ENCODE measurements at regions not wholly inside any gene's neighbourhood (a gene's known extent, or its start where the extent isn't known, plus 50 kb on each side); places are given as distances from the start of the nearest gene placed in this dataset.
A peak's percentile ranks its signal among the peaks of the same experiment; 100 is the strongest.

DNA sequence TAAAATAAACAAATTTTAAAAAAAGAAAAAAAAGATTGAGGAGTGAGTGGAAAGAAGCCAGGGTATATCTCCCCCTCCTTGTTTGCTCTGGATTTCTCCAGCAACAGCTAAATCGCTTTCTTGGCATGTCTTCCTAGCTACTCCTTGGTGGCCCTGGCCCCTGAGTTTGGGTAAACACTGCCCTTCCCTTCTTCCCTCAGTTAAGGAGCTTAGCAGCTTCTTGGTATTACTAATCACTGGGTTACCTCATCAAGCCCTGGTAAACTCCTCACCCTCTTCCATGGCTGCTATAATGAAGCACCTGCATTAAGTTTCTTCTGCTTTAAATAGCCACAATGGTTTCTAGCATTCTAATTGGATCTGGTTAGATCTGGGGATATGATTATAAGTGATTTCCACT is 269.8 kb downstream of the FZD1 start:
- DNase-seq = no peak

GRCh38 chr7:91537260-91538152 is 273.3 kb downstream of the FZD1 start:
- DNase-seq = no peak

GRCh38 chr7:91541641-91542040 is 277.4 kb downstream of the FZD1 start:
- DNase-seq = no peak

DNA sequence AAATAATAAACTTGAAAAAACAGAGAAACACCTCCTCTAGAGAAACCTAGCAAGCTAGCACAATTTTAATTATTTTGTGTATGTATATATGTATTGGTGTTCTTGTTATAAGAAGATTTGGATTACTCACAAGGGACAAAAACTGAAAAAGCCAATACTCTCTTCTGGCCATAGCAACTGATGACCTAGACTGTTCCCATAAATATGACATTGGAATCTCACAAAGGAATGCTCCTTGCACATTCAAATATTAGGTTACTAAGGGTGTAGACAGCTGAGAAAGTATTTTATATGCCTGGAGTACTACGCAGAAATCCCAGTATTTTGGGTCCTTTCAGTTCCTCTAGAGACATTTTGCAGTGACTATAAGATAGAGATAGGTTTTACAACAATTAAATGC is 279.4 kb downstream of the FZD1 start:
- no peak for DNase-seq

- DNase-seq = no peak
These were observed 285.6 kb downstream of the FZD1 start for GRCh38 chr7:91549878-91550277.

GRCh38 chr7:91550931-91551330 is 286.7 kb downstream of the FZD1 start:
- no peak for DNase-seq

- no peak for DNase-seq
These were observed 287.3 kb downstream of the FZD1 start for GRCh38 chr7:91551377-91552175.

GRCh38 chr7:91553410-91553895 is 289.2 kb downstream of the FZD1 start:
- no peak for DNase-seq

DNA sequence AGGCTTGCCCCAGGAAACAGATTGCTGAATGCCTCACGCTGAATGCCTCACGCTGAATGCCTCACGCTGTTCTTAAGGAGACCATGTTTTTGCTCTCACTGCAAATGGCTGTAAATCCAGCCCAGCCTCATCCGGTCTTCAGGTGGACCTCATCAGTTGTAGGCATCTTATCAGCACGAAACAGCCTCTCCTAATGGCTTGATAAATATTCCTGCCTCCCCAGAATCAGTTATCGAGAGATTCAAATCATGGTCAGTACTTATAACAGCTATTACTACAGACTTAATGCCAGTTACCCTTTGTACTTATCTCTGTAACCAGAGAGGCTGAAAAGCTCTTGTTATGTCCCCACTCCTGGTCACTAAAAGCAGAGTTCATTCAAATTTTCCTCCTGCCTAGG is 290.6 kb downstream of the FZD1 start:
- no peak for DNase-seq

DNA sequence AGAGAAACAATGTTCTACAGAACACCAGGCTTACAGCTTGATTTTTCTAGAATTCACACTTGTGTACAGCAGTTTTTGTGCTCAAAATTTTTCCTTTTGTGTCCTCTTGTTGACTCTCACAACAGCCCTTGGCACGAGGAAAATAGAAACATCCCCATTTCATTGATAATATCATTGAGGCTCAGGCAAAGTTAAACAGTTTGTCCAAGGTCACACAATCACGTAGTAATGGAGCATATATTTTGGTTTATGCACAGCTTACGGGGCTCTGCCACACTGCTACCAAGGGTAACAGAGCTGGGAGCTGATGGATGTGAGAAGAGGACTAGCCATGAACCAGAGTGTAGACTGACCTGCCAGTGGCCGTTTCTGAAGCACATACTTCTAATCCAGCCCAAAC is 292.0 kb downstream of the FZD1 start:
- no peak for DNase-seq

GRCh38 chr7:91556956-91557650 is 292.9 kb downstream of the FZD1 start:
- no peak for DNase-seq

DNA sequence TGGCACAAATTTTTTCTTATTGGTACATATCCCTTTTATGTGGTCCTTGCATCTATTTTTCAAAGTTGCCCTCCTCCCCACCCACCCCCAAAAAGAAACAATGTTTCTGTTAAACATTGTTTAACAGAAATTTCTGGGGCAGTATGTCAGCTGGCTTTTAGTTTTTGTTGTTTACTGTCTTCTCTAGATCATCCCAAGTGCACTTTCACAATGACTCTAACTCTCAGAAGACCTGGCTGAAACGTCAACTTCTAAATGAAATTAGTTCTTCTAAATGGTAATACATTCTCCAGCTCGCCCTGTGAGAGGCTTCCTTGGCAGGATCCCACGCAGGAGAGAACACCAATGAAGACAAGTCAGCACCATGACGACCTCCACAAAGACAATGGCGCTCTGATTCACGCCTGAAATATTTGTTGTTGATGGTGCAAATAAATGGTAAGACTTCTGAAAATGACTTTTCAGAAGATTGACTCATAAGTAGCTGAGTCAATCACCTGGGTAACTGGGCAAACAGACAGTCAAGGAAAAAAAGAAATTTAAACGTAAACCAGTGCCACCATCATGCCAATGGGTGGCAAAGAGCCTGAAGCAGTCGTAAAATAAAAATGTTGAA is 293.7 kb downstream of the FZD1 start:
- DNase-seq = no peak

DNA sequence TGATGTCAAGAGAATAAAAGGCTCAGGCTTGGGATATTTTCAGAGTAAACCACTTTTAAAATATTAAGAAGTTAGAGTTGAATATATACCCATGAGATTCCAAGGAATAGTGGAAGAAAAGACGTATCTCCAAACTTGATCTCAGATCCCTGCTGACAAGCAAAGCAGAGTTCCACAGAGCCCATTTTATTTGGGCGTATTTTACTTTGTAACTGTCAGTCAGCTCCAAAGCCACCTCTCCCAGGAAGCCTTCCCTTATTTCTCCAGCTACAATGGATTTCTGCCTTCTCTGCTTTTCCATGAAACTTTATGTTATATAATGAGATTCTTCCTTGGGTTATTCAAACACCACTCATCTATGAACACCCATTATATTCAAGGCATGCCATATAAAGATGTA is 295.7 kb downstream of the FZD1 start:
- no peak for DNase-seq

GRCh38 chr7:91564101-91564500 is 299.9 kb downstream of the FZD1 start:
- no peak for DNase-seq

DNA sequence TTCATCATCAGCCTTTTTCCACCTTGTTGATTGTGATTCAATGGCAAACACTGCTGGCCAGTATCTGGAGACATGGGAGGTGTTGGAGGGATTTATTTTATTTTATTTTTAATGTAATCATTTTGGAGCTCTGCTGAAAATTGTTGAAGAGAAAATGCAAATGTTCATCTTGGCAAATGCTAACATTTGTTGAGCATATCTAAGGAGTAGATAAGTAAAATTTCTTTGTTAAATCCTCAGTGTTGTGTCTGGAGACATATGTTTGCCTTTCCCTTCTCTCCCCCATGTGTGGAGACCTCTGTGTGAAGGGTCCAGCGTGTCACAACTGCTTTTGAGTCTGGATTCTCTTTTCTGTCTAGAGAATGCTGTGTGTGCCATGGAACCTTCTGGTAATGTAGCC is 300.3 kb downstream of the FZD1 start:
- DNase-seq = no peak

- DNase-seq = peak; percentile 66
These were observed 301.5 kb downstream of the FZD1 start for GRCh38 chr7:91565499-91566401.

DNA sequence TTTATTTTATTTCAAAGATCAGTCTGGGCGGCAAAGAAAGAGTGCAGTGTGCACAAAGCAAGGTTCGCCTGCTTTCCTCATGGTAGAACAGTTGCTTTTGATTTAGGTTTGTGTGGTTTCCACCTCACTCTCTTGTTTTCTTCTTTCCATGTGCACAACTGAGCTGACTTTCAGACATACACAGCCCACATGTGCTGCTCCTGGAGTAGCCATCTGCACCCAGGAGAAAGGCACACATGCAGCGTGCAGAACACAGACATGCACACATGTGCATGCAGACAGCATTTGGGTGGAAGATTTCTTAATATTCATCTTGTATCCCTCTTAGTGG is 302.1 kb downstream of the FZD1 start:
- DNase-seq = no peak

DNA sequence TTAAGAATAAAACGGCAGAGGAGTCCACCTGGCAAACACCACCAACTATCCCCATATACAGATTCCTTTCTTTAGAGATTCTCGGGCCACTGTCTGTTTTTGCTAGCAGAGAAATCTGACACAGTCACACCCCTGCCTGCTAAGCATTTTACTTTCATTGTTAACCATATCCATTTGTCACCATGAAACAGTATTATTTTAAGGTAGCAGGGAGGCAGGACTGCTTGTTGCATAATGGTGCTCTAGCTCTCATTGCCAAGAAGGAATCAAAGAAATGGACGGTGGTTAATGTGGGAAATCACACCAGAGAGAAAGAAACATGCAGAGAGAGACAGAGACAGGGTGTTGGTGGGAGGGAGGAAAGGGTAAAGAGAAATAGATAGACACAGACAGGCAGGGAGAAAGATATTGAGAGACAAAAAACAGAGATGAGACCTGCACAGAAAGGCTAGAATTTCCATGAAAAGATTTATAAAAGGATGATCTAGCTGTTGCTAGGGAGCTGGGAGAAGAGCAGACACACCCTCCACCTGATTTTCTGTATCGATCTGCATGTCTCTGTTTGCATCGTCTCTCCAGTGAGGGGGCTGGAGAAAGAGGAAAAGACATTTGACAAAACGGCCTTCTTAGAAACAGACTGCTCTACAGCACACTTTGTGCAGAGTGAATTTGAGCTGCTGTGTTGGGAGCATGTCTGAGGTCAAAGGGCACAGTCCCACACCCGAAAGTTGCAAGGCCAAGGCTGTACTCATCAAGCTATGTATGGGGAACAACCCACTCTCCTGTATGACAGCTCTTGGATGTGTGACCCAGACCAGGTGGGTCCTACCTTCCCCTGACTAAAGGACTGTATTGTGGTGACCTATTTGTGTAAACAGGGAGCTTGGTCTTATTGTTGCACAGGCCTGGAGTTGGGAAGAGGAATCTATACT is 303.1 kb downstream of the FZD1 start:
- DNase-seq = no peak

GRCh38 chr7:91568138-91568537 is 303.9 kb downstream of the FZD1 start:
- DNase-seq = no peak

- no peak for DNase-seq
These were observed 305.7 kb downstream of the FZD1 start for GRCh38 chr7:91569728-91570457.
